T47D (cell line): ENCODE measurements at regions not wholly inside any gene's neighbourhood (a gene's known extent, or its start where the extent isn't known, plus 50 kb on each side); places are given as distances from the start of the nearest gene placed in this dataset.
"Not testable (repeated sequence)": the region's sequence is repeated elsewhere in the genome, so short reads cannot be mapped to it uniquely, and the experiment has no call there.

Source experiments
- DNase-seq, 2 experiments: peaks; one replicate each; pipeline versions ENCODE4 v3.0.0 to v3.0.0-alpha.2; 2011 to 2012; ENCODE audit warnings: low read depth in 1 of 2, low spot score in 1 of 2
- JUND ChIP-seq: IDR thresholded peaks from 2 replicates; pipeline ENCODE4 v1.6.1; 2012; ENCODE audit warnings: low read depth
- in situ Hi-C: cut with HindIII; loops from 2 replicates; pipeline ENCODE4 v1.10.0; 2016; ENCODE audit warnings: low sequenced_read_pairs, low pct_unique_long_range_greater_than_20kb

DNA sequence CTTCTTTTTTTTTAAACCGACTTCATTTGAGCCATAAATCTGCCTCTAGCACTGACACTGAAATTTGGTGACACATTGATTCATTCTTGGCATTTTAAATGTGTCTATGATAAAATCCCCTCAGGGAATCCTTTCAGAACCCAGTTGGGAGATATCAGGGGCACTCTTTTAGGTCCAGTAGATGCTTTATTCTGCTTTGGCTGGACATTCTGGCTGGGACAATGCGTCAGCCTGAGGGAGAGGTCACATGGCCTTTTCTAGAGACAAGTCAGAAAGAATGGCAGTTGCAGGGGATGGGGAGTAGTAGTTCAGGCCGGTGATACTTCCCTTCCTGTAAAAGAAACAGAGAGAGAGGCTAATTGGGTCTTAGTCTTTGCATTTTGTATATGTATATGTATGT lies 63.1 kb downstream of the TRIM43 start:
- in situ Hi-C loops, DNase-seq: not testable (repeated sequence)

DNA sequence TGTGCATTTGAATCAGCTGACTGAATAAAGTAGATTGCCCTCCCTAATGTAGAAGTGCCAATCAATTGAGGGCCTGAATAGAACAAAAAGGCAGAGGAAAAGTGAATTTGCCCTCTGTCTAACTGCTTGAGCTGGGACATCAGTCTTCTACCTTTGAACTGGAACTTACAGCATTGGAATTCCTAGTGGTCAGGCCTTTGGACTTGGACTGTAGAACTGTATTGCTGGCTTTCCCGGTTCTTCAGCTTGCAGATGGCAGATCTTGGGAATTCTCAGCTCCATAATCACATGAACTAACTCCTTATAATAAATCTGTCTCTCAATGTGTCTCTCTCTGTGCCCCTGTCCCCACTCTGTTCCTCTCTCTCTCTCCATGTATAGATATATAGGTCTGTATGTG lies 64.8 kb downstream of the TRIM43 start:
- DNase-seq, in situ Hi-C loops: not testable (repeated sequence)

DNA sequence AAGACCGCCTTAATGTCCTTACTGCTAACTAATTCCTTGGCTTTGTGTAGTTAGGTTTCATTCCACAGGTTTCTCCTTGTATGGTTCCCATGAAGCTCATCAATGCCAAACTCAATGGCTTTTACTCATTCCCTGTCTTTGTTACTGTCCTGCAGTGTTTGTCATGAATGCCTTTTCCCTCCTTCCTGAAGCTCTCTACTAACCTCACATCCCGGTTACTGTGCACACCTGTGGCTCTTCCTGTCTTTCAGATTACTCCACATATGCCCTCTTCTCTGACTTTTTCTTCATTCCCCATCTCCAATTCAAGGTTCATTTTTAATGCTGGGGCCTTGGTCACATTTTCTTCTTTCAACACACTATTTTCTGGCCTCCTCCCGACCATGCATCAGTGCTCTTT lies 66.1 kb downstream of the TRIM43 start:
- in situ Hi-C loops, DNase-seq: not testable (repeated sequence)

DNA sequence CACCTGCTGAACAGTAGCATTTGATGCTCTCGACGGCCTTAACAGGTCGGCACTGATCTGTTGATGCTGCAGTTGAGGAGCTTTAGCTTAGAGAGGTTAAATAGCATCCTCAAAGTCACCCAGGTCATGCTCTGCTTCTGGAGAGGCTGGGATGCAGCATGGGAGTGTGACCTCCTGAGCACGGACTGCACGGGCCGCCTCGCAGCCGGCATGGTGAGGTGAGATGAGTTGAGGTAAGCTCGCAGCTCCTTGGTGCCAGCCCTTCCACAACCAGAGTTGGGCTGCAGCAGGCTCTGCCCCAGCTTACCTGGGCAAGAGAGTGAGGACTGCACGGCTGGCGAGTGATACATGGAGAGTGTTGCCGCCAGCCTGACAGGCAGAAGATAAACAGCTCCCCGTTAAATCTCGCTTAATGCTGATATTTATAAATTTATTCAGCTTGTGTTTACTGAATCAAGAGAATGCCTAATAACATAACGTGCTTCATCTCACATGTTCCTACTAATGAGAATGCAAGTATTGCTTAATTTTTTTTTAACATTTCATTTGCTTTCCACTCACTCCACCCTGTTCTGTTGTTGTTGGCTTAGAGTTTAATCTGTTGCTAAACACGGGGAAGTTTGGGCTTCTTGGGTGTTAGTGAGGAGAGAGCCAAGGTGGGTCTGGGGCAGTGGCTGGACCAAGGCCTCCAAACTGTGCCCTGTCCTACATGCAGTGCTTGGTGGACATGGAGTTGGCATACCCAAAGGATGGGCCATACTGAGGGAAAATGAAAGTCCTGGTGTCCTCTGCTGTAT lies 69.2 kb downstream of the TRIM43 start:
- DNase-seq, in situ Hi-C loops: not testable (repeated sequence)

DNA sequence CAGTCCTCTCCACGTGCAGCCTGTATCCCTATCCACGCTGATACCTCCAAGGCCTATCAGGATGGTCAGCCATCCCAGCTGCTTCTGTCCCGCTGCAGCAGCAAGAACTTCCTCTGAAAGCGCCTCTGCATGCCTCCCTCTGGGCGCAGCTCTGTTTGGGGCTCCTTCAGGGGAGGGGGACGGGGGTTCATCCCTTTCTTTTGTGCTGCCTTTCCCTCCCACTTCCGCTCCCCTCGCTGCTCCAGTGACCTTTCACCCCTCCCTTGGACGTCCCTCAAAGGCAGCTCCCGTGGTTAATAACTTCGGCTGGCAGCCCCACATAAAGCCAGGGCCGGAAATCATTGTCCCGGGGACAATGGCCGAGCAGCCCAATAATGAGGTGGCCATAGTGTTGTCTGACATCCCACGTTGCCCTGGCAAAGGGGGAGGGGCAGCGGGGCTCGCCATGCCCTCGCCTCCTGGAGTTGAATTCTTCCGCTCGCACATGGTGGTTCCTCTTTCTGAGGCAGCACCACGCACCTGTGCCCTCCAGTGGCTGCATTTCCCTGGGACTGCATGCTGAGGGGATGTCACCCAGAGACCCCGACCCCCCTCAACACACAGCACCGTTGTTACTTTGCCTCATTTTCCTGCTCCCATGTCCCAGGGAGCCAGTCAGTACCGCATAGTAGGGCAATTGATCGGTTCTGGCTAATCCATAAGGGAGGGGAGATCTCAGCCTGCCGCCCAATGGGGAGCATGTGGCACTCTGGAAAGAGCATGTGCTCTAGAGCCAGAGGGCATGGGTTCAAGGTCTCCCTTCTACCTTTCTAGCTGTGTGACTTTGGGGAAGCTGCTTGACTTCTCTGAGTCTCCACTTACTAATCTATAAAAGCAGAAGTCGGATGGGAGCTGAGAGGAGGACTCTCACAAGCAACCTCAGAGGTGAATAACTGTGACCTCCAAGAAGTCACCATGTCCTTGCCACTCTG lies 72.0 kb downstream of the TRIM43 start:
- DNase-seq, in situ Hi-C loops: not testable (repeated sequence)

DNA sequence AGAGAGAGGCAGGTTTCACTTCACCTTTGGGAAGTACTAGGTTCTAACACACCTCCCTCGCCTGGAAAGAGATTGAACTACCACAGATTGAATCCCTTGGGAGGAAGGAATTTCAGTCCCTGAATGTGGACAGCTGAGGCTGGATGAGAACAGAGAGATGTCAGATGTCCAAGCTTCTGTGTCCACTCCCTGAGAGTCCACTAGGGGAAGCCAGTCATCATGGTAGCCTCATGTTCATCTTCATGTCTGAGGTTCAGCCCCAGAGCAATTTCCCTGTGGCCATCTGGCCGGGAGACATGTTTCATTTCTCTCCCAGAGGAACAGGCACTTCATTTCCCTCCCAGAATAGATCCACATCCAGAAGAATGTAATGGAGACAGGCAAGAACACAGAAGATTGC lies 74.8 kb downstream of the TRIM43 start:
- peak in 1 of 2 experiments; percentile 4 for DNase-seq
- in situ Hi-C loops, result not testable (repeated sequence)

DNA sequence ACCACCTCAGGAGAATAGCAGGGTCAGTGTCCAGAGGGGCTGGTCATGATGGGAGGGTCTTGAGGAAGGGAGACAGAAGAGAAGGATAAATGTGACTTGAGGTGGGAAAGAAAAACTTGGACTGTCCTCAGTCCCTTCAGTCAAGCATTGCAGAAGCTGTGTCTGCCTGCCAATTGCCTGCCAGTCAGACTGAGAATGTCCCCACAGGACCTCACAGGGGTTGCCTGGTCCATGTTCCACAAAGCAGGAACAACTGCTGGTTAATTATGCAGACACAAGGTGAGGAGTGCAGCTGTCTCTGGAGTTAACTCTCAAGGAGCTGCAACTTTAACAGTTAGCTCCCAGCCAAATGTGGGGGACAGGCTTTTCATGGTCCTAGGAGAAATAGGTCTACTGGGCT lies 75.7 kb downstream of the TRIM43 start:
- in situ Hi-C loops, result no loop called here
- TF ChIP-seq JUND, result no peak
- no peak for DNase-seq

DNA sequence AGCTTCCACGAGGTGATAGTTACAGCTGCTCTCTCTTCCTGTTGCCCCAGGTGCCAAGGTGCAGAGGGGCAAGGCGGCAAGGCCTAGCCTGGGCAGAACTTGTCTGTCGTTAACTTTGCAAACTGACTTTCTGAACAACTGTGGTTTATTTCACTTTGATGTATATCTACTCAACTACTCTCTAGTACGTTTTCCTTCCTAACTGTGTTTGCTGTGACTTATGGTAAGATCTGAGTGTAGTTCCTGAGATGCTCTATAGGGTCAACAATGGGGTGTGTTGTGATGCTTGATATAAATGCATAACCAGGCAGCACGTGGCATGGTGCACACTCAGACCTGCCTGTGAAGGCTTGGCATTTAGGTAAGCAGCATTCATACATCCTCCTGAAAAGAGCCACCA lies 77.1 kb downstream of the TRIM43 start:
- DNase-seq, in situ Hi-C loops: not testable (repeated sequence)

DNA sequence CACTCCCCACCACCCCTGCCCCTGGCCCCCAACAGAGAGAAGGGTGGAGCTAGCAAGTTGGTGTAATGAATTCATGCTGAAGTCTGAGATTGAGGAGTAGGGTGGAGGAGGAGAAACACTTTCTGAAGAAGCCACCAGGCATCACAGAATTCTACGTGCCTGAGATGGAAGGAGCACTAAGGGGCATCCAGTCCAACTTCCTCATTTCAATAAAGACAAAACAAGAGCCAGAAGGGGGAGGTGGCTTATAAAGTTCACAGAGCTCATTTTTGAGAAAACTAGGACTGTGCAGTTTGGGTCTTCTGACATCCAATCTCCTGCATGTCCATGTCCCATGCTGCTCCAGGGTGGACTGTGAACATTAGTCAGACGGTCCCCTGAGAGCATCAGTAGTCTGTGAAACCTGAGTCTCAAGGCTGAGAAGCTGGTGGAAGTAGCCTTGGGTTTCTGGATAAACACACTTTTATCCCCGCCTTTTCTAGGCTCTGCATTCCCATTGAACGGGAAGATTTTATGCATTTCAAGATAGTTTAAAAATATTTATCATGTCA lies 77.7 kb downstream of the TRIM43 start:
- in situ Hi-C loops, result no loop called here
- no peak for DNase-seq
- no peak for TF ChIP-seq JUND

DNA sequence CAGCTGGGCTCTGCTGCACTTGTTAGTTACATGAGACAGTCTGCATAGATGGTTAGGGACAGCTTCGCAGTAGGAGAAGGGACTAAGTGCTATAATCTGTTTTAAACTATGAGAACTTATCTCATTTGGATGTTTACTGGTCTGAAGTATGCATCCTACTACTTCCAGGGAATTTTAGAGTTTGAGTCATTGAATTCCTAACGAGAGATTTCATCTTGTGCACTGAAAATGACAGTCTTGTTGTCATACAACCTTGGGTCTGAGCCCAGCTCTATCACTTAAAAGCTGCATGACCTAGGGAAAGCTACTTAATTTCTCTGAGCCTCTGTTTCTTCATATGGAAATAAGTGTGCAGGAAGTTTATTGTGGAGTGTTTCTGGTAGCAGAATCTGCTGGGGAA lies 78.4 kb downstream of the TRIM43 start:
- in situ Hi-C loops, result no loop called here
- TF ChIP-seq JUND, result no peak
- DNase-seq, result no peak

DNA sequence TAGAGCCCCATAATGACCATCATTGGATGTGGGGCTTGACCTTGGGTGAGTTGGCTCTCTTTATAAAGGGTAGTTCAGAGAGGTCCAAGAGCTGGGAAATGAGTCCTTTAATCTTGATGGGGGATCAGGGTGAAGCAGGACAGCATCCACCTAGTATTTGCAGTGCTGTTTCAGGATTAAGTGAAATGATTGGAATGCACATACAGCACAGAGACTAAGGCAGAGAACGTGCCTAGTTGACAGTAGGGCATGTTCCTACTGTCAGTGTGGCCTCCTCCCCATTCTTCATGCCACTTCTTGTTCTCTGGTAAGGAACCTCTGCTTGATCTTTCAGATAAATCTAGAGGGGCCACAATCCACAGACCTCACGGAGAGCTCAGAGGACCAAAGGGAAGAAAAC lies 78.9 kb downstream of the TRIM43 start:
- TF ChIP-seq JUND, result no peak
- no peak for DNase-seq
- in situ Hi-C loops, result no loop called here

DNA sequence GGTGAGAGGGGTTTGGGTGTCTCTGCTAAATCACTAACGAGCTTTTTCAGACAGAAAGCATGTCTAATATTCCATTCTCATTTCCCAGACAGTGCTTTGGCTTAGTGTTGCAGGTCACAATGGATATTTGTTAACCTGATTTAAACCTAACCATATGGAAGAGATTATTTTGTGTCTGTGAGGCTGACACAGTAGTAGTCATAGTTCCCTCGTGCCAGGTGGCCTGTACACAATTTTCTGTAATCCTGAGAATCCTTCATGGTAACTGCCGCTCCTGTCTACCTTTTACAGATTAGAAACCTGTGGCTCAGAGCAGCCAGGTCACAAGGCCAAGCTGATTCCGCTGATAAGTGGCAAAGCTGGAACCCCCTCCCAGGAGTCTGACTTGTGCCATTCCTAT lies 79.4 kb downstream of the TRIM43 start:
- in situ Hi-C loops, DNase-seq: not testable (repeated sequence)

DNA sequence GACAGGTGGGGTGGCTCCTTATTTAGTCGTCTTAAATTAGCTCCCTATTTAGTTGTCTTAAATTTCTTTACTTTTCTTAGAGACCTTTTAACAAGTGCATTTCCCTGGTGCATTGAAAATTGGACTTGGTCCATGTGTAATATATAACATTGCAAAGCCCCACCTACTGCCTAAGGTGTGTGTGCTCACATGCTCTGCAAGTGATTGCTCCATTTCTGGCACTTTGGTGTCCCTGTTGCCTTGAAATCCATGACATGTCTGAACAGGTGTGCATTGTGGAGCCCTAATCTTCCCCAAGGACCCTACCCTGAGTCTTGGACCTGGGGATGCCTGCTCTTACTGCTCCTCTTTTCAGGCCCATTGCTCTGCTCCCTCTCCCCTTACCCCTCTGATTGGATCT lies 80.2 kb downstream of the TRIM43 start:
- DNase-seq, in situ Hi-C loops: not testable (repeated sequence)

DNA sequence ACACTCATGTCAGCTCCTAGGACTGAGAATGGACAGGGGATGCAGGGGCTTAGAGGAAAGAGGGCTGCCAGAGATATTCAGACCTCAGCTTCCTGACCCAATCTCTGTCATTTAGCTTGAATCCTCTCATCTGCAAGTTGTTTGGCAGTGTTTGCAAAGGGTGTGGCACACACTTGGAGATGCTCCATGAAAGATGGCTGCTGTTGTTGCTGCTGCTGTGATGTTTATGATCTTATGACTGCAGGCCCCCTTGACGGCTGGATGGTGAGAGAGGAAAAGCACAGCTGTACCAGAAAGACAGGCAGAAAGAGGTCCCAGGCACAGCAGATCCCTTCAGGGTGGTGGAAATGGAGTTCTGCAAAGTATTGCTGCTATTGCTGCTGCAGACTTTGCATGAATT lies 80.7 kb downstream of the TRIM43 start:
- DNase-seq, in situ Hi-C loops: not testable (repeated sequence)
